ENCODE measurements at regions not wholly inside any gene's neighbourhood (a gene's known extent, or its start where the extent isn't known, plus 50 kb on each side); places are given as distances from the start of the nearest gene placed in this dataset.

GRCh38 chr3:8329598-8329997, 172.0 kb upstream of the LMCD1 start:
- H3K9ac ChIP-seq (ENCODE audit: insufficient read depth in 1 of 2, low read length in 2 of 2), result no peak overlapping the region
- peaks cover 0 to 4% (median 0%) of the 10 kb centered on the region in 5 donors for H3K4me1 ChIP-seq (ENCODE audit: control insufficient read depth in 5 of 5, insufficient read depth in 5 of 5, low read length in 5 of 5)
- ATAC-seq (ENCODE audit: insufficient read depth, low FRiP score) (no peak), DNase-seq (no peak)
- H3K27ac ChIP-seq (ENCODE audit: low read depth in 1 of 2, low read length in 1 of 2), result no peak overlapping the region
- TF ChIP-seq CTCF (IDR thresholded peaks at IDR 0.05; ENCODE audit: control extremely low read depth, extremely low read depth), result no peak
- no peak overlapping the region for H3K4me3 ChIP-seq
- no peaks in the 10 kb centered on the region for H3K36me3 ChIP-seq (ENCODE audit: control insufficient read depth in 4 of 4, insufficient read depth in 4 of 4, low read length in 4 of 4)
- no peaks in the 10 kb centered on the region for H3K27me3 ChIP-seq (ENCODE audit: control insufficient read depth in 3 of 3, insufficient read depth in 3 of 3, low read length in 2 of 3)
- peaks cover 0 to 1% (median 0%) of the 10 kb centered on the region in 4 donors for H3K9me3 ChIP-seq (ENCODE audit: control insufficient read depth in 4 of 4, insufficient read depth in 3 of 4, low read length in 3 of 4)

GRCh38 chr3:8336456-8336855, 165.2 kb upstream of the LMCD1 start:
- no peak for DNase-seq
- WGBS, 2 donors, result 88 to 91% methylated on average over 8 of the region's 8 CpGs
- H3K27ac ChIP-seq (ENCODE audit: low read depth in 1 of 2, low read length in 1 of 2), result no peak overlapping the region
- peaks cover 0 to 6% (median 0%) of the 10 kb centered on the region in 5 donors for H3K4me1 ChIP-seq (ENCODE audit: control insufficient read depth in 5 of 5, insufficient read depth in 5 of 5, low read length in 5 of 5)
- no peaks in the 10 kb centered on the region for H3K9me3 ChIP-seq (ENCODE audit: control insufficient read depth in 4 of 4, insufficient read depth in 3 of 4, low read length in 3 of 4)
- TF ChIP-seq CTCF (IDR thresholded peaks at IDR 0.05; ENCODE audit: control extremely low read depth, extremely low read depth), result no peak
- H3K9ac ChIP-seq (ENCODE audit: insufficient read depth in 1 of 2, low read length in 2 of 2), result no peak overlapping the region
- no peaks in the 10 kb centered on the region for H3K27me3 ChIP-seq (ENCODE audit: control insufficient read depth in 3 of 3, insufficient read depth in 3 of 3, low read length in 2 of 3)
- no peak for ATAC-seq (ENCODE audit: insufficient read depth, low FRiP score)
- no peak overlapping the region for H3K4me3 ChIP-seq
- H3K36me3 ChIP-seq (ENCODE audit: control insufficient read depth in 4 of 4, insufficient read depth in 4 of 4, low read length in 4 of 4), result no peaks in the 10 kb centered on the region

- 88 to 92% methylated on average over 2 of the region's 2 CpGs for WGBS, 2 donors
- no peak for ATAC-seq (ENCODE audit: insufficient read depth, low FRiP score)
These were observed 163.2 kb upstream of the LMCD1 start for GRCh38 chr3:8338424-8338823.

More at GRCh38 chr3:8338424-8338823, 163.2 kb upstream of the LMCD1 start:
- Histone ChIP-seq H3K4me3 (no peak overlapping the region), H3K27ac (ENCODE audit: low read depth in 1 of 2, low read length in 1 of 2) (no peak overlapping the region), H3K27me3 (ENCODE audit: control insufficient read depth in 3 of 3, insufficient read depth in 3 of 3, low read length in 2 of 3) (no peaks in the 10 kb centered on the region), H3K4me1 (ENCODE audit: control insufficient read depth in 5 of 5, insufficient read depth in 5 of 5, low read length in 5 of 5) (peaks cover 0 to 16% (median 6%) of the 10 kb centered on the region in 5 donors), H3K9ac (ENCODE audit: insufficient read depth in 1 of 2, low read length in 2 of 2) (no peak overlapping the region), H3K9me3 (ENCODE audit: control insufficient read depth in 4 of 4, insufficient read depth in 3 of 4, low read length in 3 of 4) (no peaks in the 10 kb centered on the region), H3K36me3 (ENCODE audit: control insufficient read depth in 4 of 4, insufficient read depth in 4 of 4, low read length in 4 of 4) (no peaks in the 10 kb centered on the region)
- DNase-seq, result no peak
- TF ChIP-seq CTCF (IDR thresholded peaks at IDR 0.05; ENCODE audit: control extremely low read depth, extremely low read depth), result no peak

Data from lung (tissue), 11 donors.